HG02763 (cell line): ENCODE measurements at regions not wholly inside any gene's neighbourhood (a gene's known extent, or its start where the extent isn't known, plus 50 kb on each side); places are given as distances from the start of the nearest gene placed in this dataset.

Experiments used
- ATAC-seq: cut with Tn5 transposase; IDR thresholded peaks from one replicate; pipeline ENCODE4 v1.9.1; 2021; ENCODE audit warnings: mild to moderate bottlenecking, moderate library complexity; ENCODE audit not compliant: unreplicated experiment

DNA sequence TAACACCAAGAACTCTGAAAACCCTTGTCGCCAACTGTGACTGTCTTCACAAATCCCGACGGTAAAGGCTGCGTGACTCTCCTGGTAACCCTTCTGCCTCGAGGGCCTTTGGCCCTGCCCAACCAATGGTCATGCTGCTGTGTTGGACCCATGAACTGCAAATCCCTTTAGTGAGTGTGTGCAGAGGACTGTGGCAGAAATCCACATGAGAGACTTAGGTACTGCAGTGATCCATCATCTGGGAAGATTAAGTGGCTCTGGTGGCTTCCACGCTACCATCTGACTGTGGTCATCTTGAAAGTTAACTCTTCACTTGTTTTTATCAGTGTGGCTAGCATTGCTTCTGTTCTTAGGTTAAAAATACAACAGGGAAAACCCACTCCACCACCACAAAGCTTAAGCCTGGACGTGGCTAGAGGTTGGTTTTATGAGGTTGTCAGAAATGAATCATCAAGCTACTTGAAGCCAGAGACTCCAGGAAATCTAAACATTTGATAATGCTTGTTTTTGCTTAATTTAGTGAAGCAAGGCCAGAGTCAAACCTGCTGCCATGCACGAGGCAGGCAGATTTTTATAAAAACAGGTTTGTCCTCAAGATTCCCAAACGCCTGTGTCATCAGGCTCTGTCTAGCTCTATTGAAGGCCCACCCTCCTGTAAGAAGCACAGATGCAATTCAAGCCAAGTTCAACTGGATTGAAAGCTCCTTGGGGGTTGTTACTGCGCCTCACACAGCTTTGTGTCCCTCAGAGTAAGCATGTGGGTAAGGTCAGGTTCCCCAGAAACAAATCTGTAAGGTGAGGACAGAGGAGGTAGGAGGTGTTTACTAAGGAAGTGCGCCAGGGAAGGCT lies 52.7 kb upstream of the ERCC6L2 start:
- peak; percentile 82 for ATAC-seq

GRCh38 chr9:95822015-95822414 lies 53.5 kb upstream of the ERCC6L2 start:
- ATAC-seq, result no peak

GRCh38 chr9:95820074-95820473 lies 55.4 kb upstream of the ERCC6L2 start:
- no peak for ATAC-seq

DNA sequence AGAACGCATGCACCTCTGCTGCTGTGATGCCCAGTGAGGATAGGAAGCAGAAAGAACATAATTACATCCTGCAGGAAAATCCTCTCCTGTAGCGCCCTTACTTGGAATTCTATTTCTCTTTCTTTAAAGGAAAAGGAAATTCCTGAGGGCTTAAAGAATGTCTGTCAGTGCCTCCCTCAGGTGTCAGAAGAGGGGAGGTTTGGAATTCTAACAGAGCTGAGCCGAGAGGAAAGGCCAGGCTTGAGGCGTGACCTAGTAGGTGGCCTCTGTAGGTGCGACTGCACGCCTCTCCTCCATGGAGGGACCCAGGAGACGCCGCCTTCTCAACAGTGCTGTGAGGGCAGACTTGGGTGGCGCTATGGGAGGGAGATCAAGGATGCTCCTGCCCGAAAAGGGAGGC lies 55.9 kb upstream of the ERCC6L2 start:
- ATAC-seq, result no peak

- ATAC-seq, result no peak
Measured at GRCh38 chr9:95817205-95817604, 58.3 kb upstream of the ERCC6L2 start.

- no peak for ATAC-seq
Measured at GRCh38 chr9:95816716-95817115, 58.8 kb upstream of the ERCC6L2 start.

DNA sequence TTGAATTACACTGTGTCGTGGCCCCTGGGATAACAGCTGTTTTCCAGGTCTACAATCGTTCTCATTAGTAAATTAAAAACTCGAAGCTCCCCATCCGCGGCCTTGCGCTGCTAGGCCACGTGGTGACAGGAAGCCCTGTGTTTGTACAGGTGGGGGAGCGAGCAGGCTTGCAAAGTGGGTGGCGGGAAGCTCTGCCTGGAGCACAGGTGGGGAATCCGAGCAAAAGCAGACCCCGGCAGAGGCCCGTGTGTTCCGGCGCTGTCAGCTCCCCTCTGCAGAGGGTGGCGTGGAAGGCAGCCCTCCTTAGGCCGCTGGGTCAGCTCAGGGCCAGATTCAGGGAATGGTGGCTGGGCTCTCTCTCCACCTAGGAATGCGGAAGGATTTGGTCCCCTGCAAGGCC lies 59.5 kb upstream of the ERCC6L2 start:
- ATAC-seq, result no peak

DNA sequence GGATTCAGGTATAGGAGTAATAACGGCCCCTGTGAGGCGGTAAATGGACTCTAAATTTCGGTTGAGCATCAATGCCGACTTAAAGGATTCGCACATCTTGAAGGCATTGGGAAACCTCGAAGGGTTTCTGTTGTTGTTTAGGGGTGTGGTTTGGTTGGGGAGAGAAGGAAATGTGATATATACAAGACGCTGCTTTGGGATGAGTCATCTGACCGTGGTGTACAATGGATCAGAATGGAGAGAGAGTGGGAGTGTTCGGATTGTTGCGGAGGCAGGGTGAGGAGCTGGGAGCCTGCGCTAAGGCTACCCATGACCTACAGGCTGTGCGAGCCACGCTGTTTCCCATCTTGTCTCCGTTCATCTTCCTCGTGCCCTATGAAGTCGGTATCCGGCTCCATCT lies 60.4 kb upstream of the ERCC6L2 start:
- no peak for ATAC-seq

GRCh38 chr9:95813923-95814322 lies 61.6 kb upstream of the ERCC6L2 start:
- no peak for ATAC-seq

DNA sequence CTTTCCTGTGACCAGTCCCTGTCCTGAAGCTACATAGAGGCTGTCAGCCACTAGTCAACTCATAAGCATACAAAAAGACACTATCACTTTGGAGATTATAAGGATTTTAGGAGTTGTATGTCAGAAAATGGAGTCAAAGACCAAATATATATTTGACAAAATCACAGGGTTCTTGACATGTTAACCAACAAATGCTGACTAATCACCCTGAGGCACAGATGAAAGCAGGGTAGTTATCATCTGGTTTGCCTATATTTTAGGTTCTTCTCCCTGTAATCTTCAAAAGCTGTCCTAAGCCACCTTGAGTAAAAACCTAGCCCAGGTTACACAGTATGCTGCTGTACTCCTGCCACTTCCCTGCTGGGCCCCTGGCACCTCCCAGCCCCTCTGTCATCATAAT lies 64.7 kb upstream of the ERCC6L2 start:
- no peak for ATAC-seq

DNA sequence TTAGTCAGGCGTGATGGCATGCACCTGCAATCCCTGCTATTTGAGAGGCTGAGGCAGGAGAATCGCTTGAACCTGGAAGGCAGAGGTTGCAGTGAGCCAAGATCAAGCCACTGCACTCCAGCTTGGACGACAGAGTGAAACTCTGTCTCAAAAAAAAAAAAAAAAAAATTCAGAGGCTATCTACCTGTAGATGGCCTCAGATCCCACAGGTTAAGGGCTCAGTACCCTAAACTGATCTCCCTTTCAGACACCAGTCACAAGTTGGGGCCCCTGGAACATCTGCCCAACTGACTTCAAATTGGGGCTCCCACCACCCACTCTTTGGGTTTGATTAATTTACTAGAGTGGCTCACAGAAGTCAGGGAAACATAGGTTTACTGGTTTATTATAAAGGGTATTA lies 65.4 kb upstream of the ERCC6L2 start:
- no peak for ATAC-seq

DNA sequence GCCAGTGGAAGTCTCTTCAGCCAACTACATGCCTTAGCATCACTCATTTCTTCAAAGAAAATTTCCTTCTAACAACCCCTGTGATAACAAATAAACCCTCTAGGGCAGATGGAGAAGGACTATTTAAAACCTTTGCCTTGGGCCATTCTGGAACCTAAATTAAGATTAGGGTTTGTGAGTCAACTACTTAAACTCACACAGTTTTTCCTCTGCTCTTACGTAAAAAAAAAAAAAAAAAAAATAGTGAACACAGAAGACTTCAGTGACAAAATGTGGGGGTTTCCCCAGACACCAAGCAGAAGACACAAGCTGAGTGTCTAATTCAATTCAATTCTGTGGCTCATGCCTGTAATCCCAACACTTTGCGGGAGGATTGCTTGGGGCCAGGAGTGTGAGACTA lies 65.8 kb upstream of the ERCC6L2 start:
- no peak for ATAC-seq

DNA sequence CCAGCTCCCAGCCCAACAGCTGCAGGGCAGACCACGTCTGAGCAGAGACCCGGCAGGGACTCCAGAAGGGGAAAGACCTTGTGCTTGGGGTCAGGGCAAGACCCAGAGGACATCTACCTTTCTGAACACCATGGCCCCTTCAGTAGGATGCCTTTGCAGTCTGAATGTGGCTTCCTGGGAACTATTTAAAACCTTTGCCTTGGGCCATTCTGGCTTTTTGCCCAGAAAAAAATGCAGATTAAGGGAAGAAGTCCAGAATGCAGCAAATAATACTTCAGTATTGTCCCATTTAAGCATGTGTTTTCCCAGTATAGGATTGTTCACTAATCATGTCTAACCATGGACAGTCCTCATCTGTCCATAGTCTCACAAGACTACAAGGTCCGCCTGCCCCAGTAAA lies 67.5 kb upstream of the ERCC6L2 start:
- ATAC-seq, result no peak

- ATAC-seq, result no peak
Measured at GRCh38 chr9:95807326-95807947, 68.1 kb upstream of the ERCC6L2 start.

DNA sequence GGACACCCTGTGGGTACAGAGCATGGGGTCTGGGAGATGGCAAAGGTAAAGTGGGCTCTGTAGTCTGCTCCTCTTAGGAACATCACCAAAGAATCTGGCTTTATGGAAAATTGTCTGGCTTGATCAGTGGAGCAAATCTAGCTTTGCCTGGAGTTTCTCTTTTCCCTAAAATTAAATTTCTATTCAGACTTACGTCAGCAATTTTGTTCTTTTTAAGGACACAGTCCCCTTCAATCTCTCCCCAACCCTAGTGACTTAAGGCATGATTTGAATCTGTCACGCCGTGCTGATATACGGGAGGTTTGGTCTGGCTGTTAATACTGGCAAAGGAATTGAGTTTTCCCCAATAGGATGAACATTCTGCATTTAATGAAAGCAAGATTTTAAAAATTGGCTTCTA lies 72.3 kb upstream of the ERCC6L2 start:
- ATAC-seq, result no peak

- ATAC-seq, result no peak
Measured at GRCh38 chr9:95801797-95802196, 73.7 kb upstream of the ERCC6L2 start.

DNA sequence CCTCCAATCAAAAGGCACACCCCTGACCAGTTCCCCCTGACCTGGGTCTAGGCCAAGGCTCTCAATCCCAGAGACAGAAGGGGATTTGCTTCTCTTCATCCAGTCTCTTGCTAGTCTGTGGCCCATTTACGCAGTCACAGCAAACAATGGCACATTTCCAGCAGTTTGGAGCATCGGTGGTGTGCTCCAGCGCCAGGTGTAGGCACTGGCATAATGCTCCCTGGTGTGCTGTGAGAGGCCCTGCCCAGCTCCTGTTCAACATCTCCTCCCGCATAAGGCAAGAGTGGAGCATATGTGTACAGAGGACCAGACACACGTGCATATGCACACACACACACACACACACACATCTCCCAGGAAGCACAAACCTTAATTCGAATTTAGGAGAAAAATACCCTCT lies 79.5 kb upstream of the ERCC6L2 start:
- ATAC-seq, result no peak

DNA sequence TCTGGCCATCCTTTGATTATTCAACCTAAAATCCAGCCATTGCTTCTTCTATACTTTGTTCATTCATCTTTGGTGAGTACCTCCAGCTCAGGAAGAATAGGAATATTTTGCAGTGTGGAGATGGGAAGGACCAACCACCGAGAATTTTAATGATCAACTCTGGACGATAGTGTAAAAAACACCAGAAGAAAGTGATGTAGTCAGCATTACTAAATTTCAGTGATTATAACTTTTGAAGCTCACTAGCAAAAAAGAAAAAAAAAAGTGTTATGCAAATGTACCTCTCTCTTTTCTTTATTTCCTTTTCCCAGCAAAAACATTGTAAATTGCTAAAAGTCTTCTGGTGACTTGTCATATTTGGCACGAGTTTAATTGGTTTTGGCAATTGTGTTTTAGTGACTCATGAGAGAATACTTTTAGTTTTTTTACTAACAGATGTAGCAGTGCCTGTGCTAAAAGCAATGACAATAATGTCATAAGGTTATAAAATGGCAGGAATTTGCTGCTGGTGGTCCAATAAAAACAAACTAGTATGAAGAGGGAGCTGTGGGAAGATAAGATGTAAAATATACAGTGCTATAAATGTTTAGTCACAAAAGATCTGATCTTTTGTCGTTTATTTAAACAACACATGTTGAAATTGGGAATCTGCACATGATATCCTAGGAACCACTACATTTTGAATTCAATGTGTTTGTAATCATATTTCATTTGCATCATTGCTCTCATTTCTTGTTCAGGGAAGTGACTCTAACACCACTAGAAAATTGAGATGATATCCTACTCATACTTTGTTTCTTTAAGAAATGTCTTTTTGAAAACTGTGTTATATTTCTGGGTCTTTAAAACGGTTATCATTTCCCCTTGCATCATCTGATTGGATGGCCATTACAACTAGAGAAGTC lies 81.3 kb upstream of the ERCC6L2 start:
- ATAC-seq, result no peak

- ATAC-seq, result no peak
Measured at GRCh38 chr9:95791695-95792094, 83.8 kb upstream of the ERCC6L2 start.

GRCh38 chr9:95791286-95791685 lies 84.2 kb upstream of the ERCC6L2 start:
- no peak for ATAC-seq

- ATAC-seq, result no peak
Measured at GRCh38 chr9:95788521-95788991, 86.9 kb upstream of the ERCC6L2 start.
